ENCODE measurements at regions not wholly inside any gene's neighbourhood (a gene's known extent, or its start where the extent isn't known, plus 50 kb on each side); places are given as distances from the start of the nearest gene placed in this dataset.

DNA sequence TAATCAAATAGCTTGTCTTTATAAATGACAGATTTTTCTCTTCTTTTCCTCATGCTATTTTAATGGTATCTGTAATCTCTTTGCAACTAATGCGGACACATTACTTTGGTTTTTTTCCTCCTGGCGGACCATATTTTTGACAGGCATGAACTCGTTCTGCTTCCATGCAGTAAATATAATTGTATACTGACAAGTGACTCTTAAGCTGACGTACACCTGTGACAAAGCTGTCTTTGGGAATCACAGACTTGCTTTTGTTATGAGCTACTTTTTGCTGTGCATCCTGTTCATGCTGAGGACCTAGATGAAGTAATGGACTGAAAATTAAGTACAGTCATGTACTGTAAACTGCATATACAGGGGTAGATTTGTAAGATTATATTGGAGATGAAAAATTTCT, 434.3 kb upstream of the TMTC1 start:
- H3K4me2 ChIP-seq (ENCODE audit: low read depth, low read length) = no peak overlapping the region
- no peak overlapping the region for H2BK120ac ChIP-seq (ENCODE audit: low read depth, low read length)
- no peak overlapping the region for H4K8ac ChIP-seq (ENCODE audit: low read depth in 2 of 2, low read length in 2 of 2)
- intact Hi-C loops (cut with micrococcal nuclease) (no loop called here), in situ Hi-C loops (cut with MboI; ENCODE audit: low sequenced_read_pairs) (no loop called here), dilution Hi-C loops (cut with HindIII; ENCODE audit: low sequenced_read_pairs, unreplicated experiment) (no loop called here)
- H2AK9ac ChIP-seq (replicated peaks; ENCODE audit: low read depth, low read length, poor library complexity) = no peak overlapping the region
- ChIA-PET POLR2A (ENCODE audit: unreplicated experiment) (no interaction called here), CTCF (no interaction called here)
- no peak overlapping the region for H3K4ac ChIP-seq (ENCODE audit: low read depth, low read length)
- DNase-seq (no peak), ATAC-seq (ENCODE audit: low read depth) (no peak)
- no CpG with 5 or more reads among the region's 4 CpGs for WGBS, 2 experiments (ENCODE audit: extremely low coverage in 2 of 2, insufficient read length in 1 of 2)
- H3K36me3 ChIP-seq (ENCODE audit: control insufficient read depth, insufficient read depth, low read length) = no peaks in the 10 kb centered on the region
- H3K56ac ChIP-seq (ENCODE audit: extremely low read depth, insufficient read depth, low read length) = no peak overlapping the region
- H3K14ac ChIP-seq (replicated peaks; ENCODE audit: low read depth, low read length) = no peak overlapping the region
- H3K27ac ChIP-seq (ENCODE audit: insufficient read depth, low read length) = no peak overlapping the region
- H3K4me3 ChIP-seq (ENCODE audit: insufficient read depth, low read depth, low read length) = no peak overlapping the region
- H3K9me3 ChIP-seq (ENCODE audit: control insufficient read depth, insufficient read depth, low read length) = no peaks in the 10 kb centered on the region
- H2BK15ac ChIP-seq (ENCODE audit: low read depth, low read length) = no peak overlapping the region
- no peaks in the 10 kb centered on the region for H3K4me1 ChIP-seq (ENCODE audit: control insufficient read depth, insufficient read depth, low read length)
- no peaks in the 10 kb centered on the region for H3K79me1 ChIP-seq (ENCODE audit: low read depth in 1 of 2, low read length in 2 of 2)
- H2BK20ac ChIP-seq (ENCODE audit: low read depth, low read length) = no peak overlapping the region
- no peaks in the 10 kb centered on the region for H4K20me1 ChIP-seq (ENCODE audit: insufficient read depth, low read length)
- H3K9ac ChIP-seq (ENCODE audit: low read depth, low read length) = no peak overlapping the region
- no peak overlapping the region for H3K23ac ChIP-seq (ENCODE audit: low read depth, low read length)
- H2BK5ac ChIP-seq (ENCODE audit: low read depth, low read length, poor library complexity, severe bottlenecking) = no peak overlapping the region
- no peak for TF ChIP-seq RCOR1 (IDR thresholded peaks at IDR 0.05; ENCODE audit: insufficient replicate concordance, low read length)
- no peak for TF ChIP-seq MXI1 (IDR thresholded peaks at IDR 0.05; ENCODE audit: borderline replicate concordance, low read depth, low read length)
- no peak for TF ChIP-seq ELK1 (IDR thresholded peaks at IDR 0.05; ENCODE audit: borderline replicate concordance, low read depth, low read length)
- no peak for TF ChIP-seq FOS (IDR thresholded peaks at IDR 0.05; ENCODE audit: low read depth, low read length)
- TF ChIP-seq, protein P1, sequence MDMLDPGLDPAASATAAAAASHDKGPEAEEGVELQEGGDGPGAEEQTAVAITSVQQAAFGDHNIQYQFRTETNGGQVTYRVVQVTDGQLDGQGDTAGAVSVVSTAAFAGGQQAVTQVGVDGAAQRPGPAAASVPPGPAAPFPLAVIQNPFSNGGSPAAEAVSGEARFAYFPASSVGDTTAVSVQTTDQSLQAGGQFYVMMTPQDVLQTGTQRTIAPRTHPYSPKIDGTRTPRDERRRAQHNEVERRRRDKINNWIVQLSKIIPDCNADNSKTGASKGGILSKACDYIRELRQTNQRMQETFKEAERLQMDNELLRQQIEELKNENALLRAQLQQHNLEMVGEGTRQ (IDR thresholded peaks at IDR 0.05; ENCODE audit: low read depth, low read length) = no peak
- TF ChIP-seq MAFK (IDR thresholded peaks at IDR 0.05; ENCODE audit: low read depth, low read length) = no peak
- no peak for TF ChIP-seq BHLHE40 (IDR thresholded peaks at IDR 0.05; ENCODE audit: low read depth, low read length)
- no peak for TF ChIP-seq POLR2A (IDR thresholded peaks at IDR 0.05; ENCODE audit: low read depth, low read length)
- TF ChIP-seq MAZ (IDR thresholded peaks at IDR 0.05; ENCODE audit: borderline replicate concordance, low read depth, low read length) = no peak
- TF ChIP-seq CHD1 (IDR thresholded peaks at IDR 0.05; ENCODE audit: low read depth, low read length) = no peak
- no peak for TF ChIP-seq SMC3 (IDR thresholded peaks at IDR 0.05; ENCODE audit: low read depth, low read length)
- TF ChIP-seq CTCF (conservative IDR thresholded peaks at IDR 0.05; ENCODE audit: low read depth, low read length) = no peak
- TF ChIP-seq RAD21 (IDR thresholded peaks at IDR 0.05; ENCODE audit: low read length) = no peak
- no peak for TF ChIP-seq CEBPB (IDR thresholded peaks at IDR 0.05; ENCODE audit: low read depth, low read length)
- TF ChIP-seq RFX5 (IDR thresholded peaks at IDR 0.05; ENCODE audit: low read depth, low read length) = no peak
- no peak overlapping the region for H4K91ac ChIP-seq (ENCODE audit: insufficient read depth, low read depth, low read length)
- no peak overlapping the region for H2AK5ac ChIP-seq (ENCODE audit: low read depth, low read length)
- no peak overlapping the region for H2AFZ ChIP-seq (replicated peaks; ENCODE audit: low read length, poor library complexity)
- H3K18ac ChIP-seq (ENCODE audit: low read depth, low read length) = no peak overlapping the region
- H3K27me3 ChIP-seq (ENCODE audit: control insufficient read depth, insufficient read depth, low read length) = no peaks in the 10 kb centered on the region
- H4K5ac ChIP-seq (ENCODE audit: low read depth, low read length) = no peak overlapping the region
- no TSS peak for BruUV-seq (replicated peaks)
- H3K9me1 ChIP-seq (ENCODE audit: insufficient read depth, low read length) = no peaks in the 10 kb centered on the region
